H9 (cell line): ENCODE measurements at regions not wholly inside any gene's neighbourhood (a gene's known extent, or its start where the extent isn't known, plus 50 kb on each side); places are given as distances from the start of the nearest gene placed in this dataset.

Experiments
- DNase-seq: peaks from one replicate; pipeline ENCODE4 v3.0.0-alpha.2; 2017
- H2AFZ ChIP-seq: one replicate; pipeline ENCODE4 v1.6.1; 2013; ENCODE audit warnings: mild to moderate bottlenecking, low read length, control low read depth, moderate library complexity
- H2AK5ac ChIP-seq: 2 replicates; pipeline ENCODE4 v1.6.1; 2013; ENCODE audit warnings: low read length, control low read depth, mixed read lengths; ENCODE audit not compliant: insufficient read length
- H2BK120ac ChIP-seq: one replicate; pipeline ENCODE4 v1.6.1; 2013; ENCODE audit warnings: low read depth, mild to moderate bottlenecking, low read length, control low read depth, inconsistent platforms; ENCODE audit not compliant: poor library complexity, severe bottlenecking
- H2BK12ac ChIP-seq: 2 replicates; pipeline ENCODE4 v1.6.1; 2013; ENCODE audit warnings: low read length, control low read depth, mixed read lengths, low read depth; ENCODE audit not compliant: insufficient read length
- H2BK15ac ChIP-seq: 2 replicates; pipeline ENCODE4 v1.6.1; 2013; ENCODE audit warnings: low read depth, low read length, control low read depth
- H2BK20ac ChIP-seq: one replicate; pipeline ENCODE4 v1.6.1; 2013; ENCODE audit warnings: low read depth, mild to moderate bottlenecking, low read length, control low read depth, inconsistent platforms; ENCODE audit not compliant: poor library complexity, severe bottlenecking
- H2BK5ac ChIP-seq: 2 replicates; pipeline ENCODE4 v1.6.1; 2013; ENCODE audit warnings: low read length, control low read depth, mixed read lengths; ENCODE audit not compliant: insufficient read length
- H3K14ac ChIP-seq: 2 replicates; pipeline ENCODE4 v1.6.1; 2013; ENCODE audit warnings: low read length, control low read depth; ENCODE audit not compliant: insufficient read depth
- H3K18ac ChIP-seq: 2 replicates; pipeline ENCODE4 v1.6.1; 2013; ENCODE audit warnings: low read depth, mild to moderate bottlenecking, mixed read lengths, low read length, control low read depth; ENCODE audit not compliant: insufficient read length
- H3K23ac ChIP-seq: 2 replicates; pipeline ENCODE4 v1.6.1; 2013; ENCODE audit warnings: low read length, control low read depth, mixed read lengths, low read depth; ENCODE audit not compliant: insufficient read length
- H3K23me2 ChIP-seq: 2 replicates; pipeline ENCODE4 v1.6.1; 2013; ENCODE audit warnings: low read depth, mild to moderate bottlenecking, mixed read lengths, low read length, control low read depth; ENCODE audit not compliant: insufficient read length, poor library complexity, severe bottlenecking
- H3K27ac ChIP-seq: 2 replicates; pipeline ENCODE4 v1.5.1; 2013; ENCODE audit warnings: low read length, control low read depth, mixed read lengths, low read depth; ENCODE audit not compliant: insufficient read length
- H3K27me3 ChIP-seq: 2 replicates; pipeline ENCODE4 v1.6.1; 2013; ENCODE audit warnings: low read length, control low read depth, inconsistent platforms; ENCODE audit not compliant: insufficient read depth
- H3K4ac ChIP-seq: 2 replicates; pipeline ENCODE4 v1.6.1; 2013; ENCODE audit warnings: low read depth, mild to moderate bottlenecking, control low read depth, inconsistent platforms, low read length, moderate library complexity
- H3K4me1 ChIP-seq: 2 replicates; pipeline ENCODE4 v1.6.1; 2013; ENCODE audit warnings: low read length, control low read depth, inconsistent platforms; ENCODE audit not compliant: insufficient read depth
- H3K4me2 ChIP-seq: 2 replicates; pipeline ENCODE4 v1.6.1; 2013; ENCODE audit warnings: low read length, control low read depth, mixed read lengths; ENCODE audit not compliant: insufficient read length, insufficient read depth
- H3K56ac ChIP-seq: 2 replicates; pipeline ENCODE4 v1.6.1; 2013; ENCODE audit warnings: low read depth, mild to moderate bottlenecking, mixed read lengths, low read length, control low read depth; ENCODE audit not compliant: insufficient read length
- H3K79me1 ChIP-seq: 2 replicates; pipeline ENCODE4 v1.6.1; 2013; ENCODE audit warnings: low read depth, mild to moderate bottlenecking, moderate library complexity, low read length, control low read depth, inconsistent platforms; ENCODE audit not compliant: insufficient read depth, poor library complexity, severe bottlenecking
- H3K79me2 ChIP-seq: 2 replicates; pipeline ENCODE4 v1.6.1; 2013; ENCODE audit warnings: low read length, control low read depth, inconsistent platforms; ENCODE audit not compliant: insufficient read depth
- H3K9ac ChIP-seq: 2 replicates; pipeline ENCODE4 v1.6.1; 2013; ENCODE audit warnings: low read length, control low read depth, mixed read lengths; ENCODE audit not compliant: insufficient read length; ENCODE audit errors: extremely low read depth
- H3K9me3 ChIP-seq: one replicate; pipeline ENCODE4 v1.6.1; 2013; ENCODE audit warnings: low read depth, low read length, inconsistent platforms; ENCODE audit not compliant: control insufficient read depth
- H3T11ph ChIP-seq: one replicate; pipeline ENCODE4 v1.6.1; 2013; ENCODE audit warnings: mild to moderate bottlenecking, low read length, control low read depth, inconsistent platforms
- H4K20me1 ChIP-seq: one replicate; pipeline ENCODE4 v1.6.1; 2013; ENCODE audit not compliant: control insufficient read depth, insufficient read length, insufficient read depth
- H4K5ac ChIP-seq: 2 replicates; pipeline ENCODE4 v1.6.1; 2013; ENCODE audit warnings: low read depth, mild to moderate bottlenecking, mixed read lengths, low read length, control low read depth; ENCODE audit not compliant: insufficient read length
- H4K8ac ChIP-seq: replicated peaks from 2 replicates; pipeline ENCODE4 v1.6.1; 2013; ENCODE audit warnings: low read length, control low read depth, mixed read lengths, low read depth; ENCODE audit not compliant: insufficient read length
- H4K91ac ChIP-seq: 2 replicates; pipeline ENCODE4 v1.6.1; 2013; ENCODE audit warnings: low read depth, mild to moderate bottlenecking, moderate library complexity, mixed read lengths, low read length, control low read depth; ENCODE audit not compliant: insufficient read length
- H3K27ac Mint-ChIP-seq, 3 experiments: 2 replicates in 2 of 3; 3 replicates in 1 of 3; pipeline ENCODE4 v1.8.0; 2020 to 2021; ENCODE audit warnings: mixed read lengths in 3 of 3, mild to moderate bottlenecking in 1 of 3, moderate library complexity in 1 of 3
- H3K27me3 Mint-ChIP-seq: 2 replicates; pipeline ENCODE4 v1.8.0; 2021; ENCODE audit warnings: low read depth, mild to moderate bottlenecking, moderate library complexity, mixed read lengths
- H3K36me3 Mint-ChIP-seq, 3 experiments: 2 replicates in 2 of 3; 3 replicates in 1 of 3; pipeline ENCODE4 v1.8.0; 2020 to 2021; ENCODE audit warnings: low read depth in 3 of 3, mixed read lengths in 3 of 3; ENCODE audit not compliant: insufficient read depth in 1 of 3
- H3K4me1 Mint-ChIP-seq, 2 experiments: 2 replicates each; pipeline ENCODE4 v1.8.0; 2020; ENCODE audit warnings: mixed read lengths in 2 of 2
- H3K4me3 Mint-ChIP-seq, 2 experiments: 2 replicates in 1 of 2; 3 replicates in 1 of 2; pipeline ENCODE4 v1.8.0; 2020 to 2021; ENCODE audit warnings: mild to moderate bottlenecking in 2 of 2, mixed read lengths in 2 of 2, moderate library complexity in 1 of 2
- H3K9me3 Mint-ChIP-seq, 2 experiments: 2 replicates in 1 of 2; 3 replicates in 1 of 2; pipeline ENCODE4 v1.8.0; 2020; ENCODE audit warnings: mild to moderate bottlenecking in 2 of 2, mixed read lengths in 2 of 2, moderate library complexity in 1 of 2
- CTCF ChIP-seq: fragments of 200-600 bp; sonication (generic); conservative IDR thresholded peaks from 3 replicates; pipeline ENCODE4 v1.8.0; 2021; ENCODE audit warnings: antibody characterized with exemption, mild to moderate bottlenecking
- WGBS: extraction: QIAGEN DNeasy Blood & Tissue Kit; methylation state at CpG from one replicate; pipeline ENCODE4 v1.1.7; 2013; ENCODE audit warnings: missing lambda C conversion rate, low lambda C conversion rate, mixed read lengths; ENCODE audit not compliant: insufficient read length; ENCODE audit errors: extremely low coverage; 5-methylcytosine and 5-hydroxymethylcytosine counted together

DNA sequence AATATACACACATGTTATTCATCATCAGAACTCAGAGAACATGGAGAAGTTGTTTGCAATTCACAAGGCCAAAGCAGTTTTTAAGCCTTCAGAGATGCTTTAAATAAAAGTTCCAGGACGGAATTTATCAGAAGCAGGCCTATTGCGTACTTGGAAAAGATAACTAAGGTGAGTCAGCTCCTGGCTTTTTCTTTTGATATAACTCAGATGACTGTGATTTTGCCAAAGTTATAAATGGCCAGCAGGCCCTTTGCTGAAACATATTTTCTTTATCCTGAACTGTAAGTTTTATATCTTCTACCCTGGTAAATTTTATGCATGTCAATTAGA is 55.0 kb upstream of the PLCB1 start:
- no peak for DNase-seq

More for the DNA sequence above, 55.0 kb upstream of the PLCB1 start:
- H3K4ac ChIP-seq, result no peak overlapping the region
- H3K23ac ChIP-seq, result no peak overlapping the region
- H4K5ac ChIP-seq, result no peak overlapping the region
- no peak overlapping the region for H3K27ac ChIP-seq
- no peak overlapping the region for H3K18ac ChIP-seq
- no peak overlapping the region for H3K9ac ChIP-seq
- no peaks in the 10 kb centered on the region; the same call in 1 of the 2 replicates for H3K79me2 ChIP-seq
- H2AK5ac ChIP-seq, result no peak overlapping the region
- no peaks in the 10 kb centered on the region for H3K27me3 Mint-ChIP-seq
- no peaks in the 10 kb centered on the region for H3K9me3 Mint-ChIP-seq
- WGBS, result no CpG with 5 or more reads among the region's 2 CpGs
- TF ChIP-seq CTCF, result no peak
- no peak overlapping the region for H2AFZ ChIP-seq
- H3K27ac Mint-ChIP-seq, result no peak overlapping the region
- H4K8ac ChIP-seq, result no peak overlapping the region
- H3K23me2 ChIP-seq, result no peaks in the 10 kb centered on the region
- peaks cover 9 to 11% of the 10 kb centered on the region in 2 experiments; a peak in 3 of 4 replicates for H3K4me1 Mint-ChIP-seq
- H3K56ac ChIP-seq, result no peak overlapping the region
- H2BK20ac ChIP-seq, result no peak overlapping the region
- no peak overlapping the region for H2BK120ac ChIP-seq
- H2BK12ac ChIP-seq, result no peak overlapping the region
- H3K9me3 ChIP-seq, result no peaks in the 10 kb centered on the region
- no peak overlapping the region for H4K91ac ChIP-seq
- H3K4me3 Mint-ChIP-seq, result no peak overlapping the region
- H3T11ph ChIP-seq, result no peak overlapping the region
- H3K27me3 ChIP-seq, result no peaks in the 10 kb centered on the region
- H3K4me1 ChIP-seq, result no peaks in the 10 kb centered on the region
- H3K79me1 ChIP-seq, result no peaks in the 10 kb centered on the region
- no peaks in the 10 kb centered on the region for H3K36me3 Mint-ChIP-seq
- H3K14ac ChIP-seq, result no peak overlapping the region
- H3K4me2 ChIP-seq, result no peak overlapping the region
- H2BK5ac ChIP-seq, result no peak overlapping the region
- no peaks in the 10 kb centered on the region for H4K20me1 ChIP-seq
- no peak overlapping the region for H2BK15ac ChIP-seq
